ENCODE measurements at regions not wholly inside any gene's neighbourhood (a gene's known extent, or its start where the extent isn't known, plus 50 kb on each side); places are given as distances from the start of the nearest gene placed in this dataset.

GRCh38 chr5:71996789-71997188 is 110.5 kb upstream of the MAP1B start:
- no peak overlapping the region for H3K9ac ChIP-seq (ENCODE audit: low read depth, low read length, poor library complexity, severe bottlenecking)
- no peak overlapping the region for H2AFZ ChIP-seq (ENCODE audit: low read length)
- TF ChIP-seq CTCF (conservative IDR thresholded peaks at IDR 0.05; ENCODE audit: low read length) (no peak), EZH2phosphoT487 (IDR thresholded peaks at IDR 0.05; ENCODE audit: borderline replicate concordance) (no peak)
- no peaks in the 10 kb centered on the region for H3K36me3 ChIP-seq (ENCODE audit: insufficient read depth, low read length)
- no peak overlapping the region for H3K4me2 ChIP-seq (ENCODE audit: low read depth, low read length, poor library complexity, severe bottlenecking)
- H3K4me3 ChIP-seq (ENCODE audit: low read length, poor library complexity, severe bottlenecking): no peak overlapping the region
- H3K9me2 ChIP-seq (replicated peaks; ENCODE audit: low read depth, low read length): no peaks in the 10 kb centered on the region
- H3K4me1 ChIP-seq (ENCODE audit: insufficient read depth, low read length, poor library complexity, severe bottlenecking): no peaks in the 10 kb centered on the region
- no peaks in the 10 kb centered on the region for H3K79me2 ChIP-seq (ENCODE audit: insufficient read depth, low read length)
- H4K20me1 ChIP-seq (ENCODE audit: insufficient read depth, low read length, poor library complexity, severe bottlenecking): no peaks in the 10 kb centered on the region
- H3K27me3 ChIP-seq (ENCODE audit: insufficient read depth, low read length, poor library complexity, severe bottlenecking): no peaks in the 10 kb centered on the region
- H3K9me3 ChIP-seq (ENCODE audit: insufficient read depth, low read depth, low read length): no peaks in the 10 kb centered on the region
- H3F3A ChIP-seq (ENCODE audit: low read depth): no peaks in the 10 kb centered on the region

- Histone ChIP-seq H4K20me1 (ENCODE audit: insufficient read depth, low read length, poor library complexity, severe bottlenecking) (no peaks in the 10 kb centered on the region), H3K36me3 (ENCODE audit: insufficient read depth, low read length) (no peaks in the 10 kb centered on the region), H2AFZ (ENCODE audit: low read length) (no peak overlapping the region), H3K9ac (ENCODE audit: low read depth, low read length, poor library complexity, severe bottlenecking) (no peak overlapping the region), H3F3A (ENCODE audit: low read depth) (no peaks in the 10 kb centered on the region), H3K4me1 (ENCODE audit: insufficient read depth, low read length, poor library complexity, severe bottlenecking) (no peaks in the 10 kb centered on the region), H3K4me2 (ENCODE audit: low read depth, low read length, poor library complexity, severe bottlenecking) (no peak overlapping the region), H3K4me3 (ENCODE audit: low read length, poor library complexity, severe bottlenecking) (no peak overlapping the region), H3K9me2 (replicated peaks; ENCODE audit: low read depth, low read length) (no peaks in the 10 kb centered on the region), H3K27me3 (ENCODE audit: insufficient read depth, low read length, poor library complexity, severe bottlenecking) (no peaks in the 10 kb centered on the region), H3K9me3 (ENCODE audit: insufficient read depth, low read depth, low read length) (no peaks in the 10 kb centered on the region), H3K79me2 (ENCODE audit: insufficient read depth, low read length) (no peaks in the 10 kb centered on the region)
- TF ChIP-seq CTCF (conservative IDR thresholded peaks at IDR 0.05; ENCODE audit: low read length) (no peak), EZH2phosphoT487 (IDR thresholded peaks at IDR 0.05; ENCODE audit: borderline replicate concordance) (no peak)
These were observed 108.5 kb upstream of the MAP1B start for GRCh38 chr5:71998746-71999145.

- Histone ChIP-seq H3K9me2 (replicated peaks; ENCODE audit: low read depth, low read length) (no peaks in the 10 kb centered on the region), H4K20me1 (ENCODE audit: insufficient read depth, low read length, poor library complexity, severe bottlenecking) (no peaks in the 10 kb centered on the region), H3K4me3 (ENCODE audit: low read length, poor library complexity, severe bottlenecking) (no peak overlapping the region), H3K4me2 (ENCODE audit: low read depth, low read length, poor library complexity, severe bottlenecking) (no peak overlapping the region), H3F3A (ENCODE audit: low read depth) (no peaks in the 10 kb centered on the region), H3K79me2 (ENCODE audit: insufficient read depth, low read length) (no peaks in the 10 kb centered on the region), H2AFZ (ENCODE audit: low read length) (no peak overlapping the region), H3K36me3 (ENCODE audit: insufficient read depth, low read length) (no peaks in the 10 kb centered on the region), H3K9me3 (ENCODE audit: insufficient read depth, low read depth, low read length) (no peaks in the 10 kb centered on the region), H3K9ac (ENCODE audit: low read depth, low read length, poor library complexity, severe bottlenecking) (no peak overlapping the region), H3K4me1 (ENCODE audit: insufficient read depth, low read length, poor library complexity, severe bottlenecking) (no peaks in the 10 kb centered on the region), H3K27me3 (ENCODE audit: insufficient read depth, low read length, poor library complexity, severe bottlenecking) (no peaks in the 10 kb centered on the region)
- TF ChIP-seq EZH2phosphoT487 (IDR thresholded peaks at IDR 0.05; ENCODE audit: borderline replicate concordance): no peak
- no peak for TF ChIP-seq CTCF (conservative IDR thresholded peaks at IDR 0.05; ENCODE audit: low read length)
These were observed 106.6 kb upstream of the MAP1B start for GRCh38 chr5:72000707-72001106.

Data from Loucy (cell line).